G401 (cell line): ENCODE measurements at regions not wholly inside any gene's neighbourhood (a gene's known extent, or its start where the extent isn't known, plus 50 kb on each side); places are given as distances from the start of the nearest gene placed in this dataset.
"Not testable (repeated sequence)": the region's sequence is repeated elsewhere in the genome, so short reads cannot be mapped to it uniquely, and the experiment has no call there.

Experiments used
- DNase-seq: peaks from one replicate; pipeline ENCODE4 v3.0.0-alpha.2; 2015; ENCODE audit warnings: low spot score
- in situ Hi-C: cut with HindIII; loops from 2 replicates; pipeline ENCODE4 v1.10.0; 2016; ENCODE audit warnings: low sequenced_read_pairs, mixed read lengths

DNA sequence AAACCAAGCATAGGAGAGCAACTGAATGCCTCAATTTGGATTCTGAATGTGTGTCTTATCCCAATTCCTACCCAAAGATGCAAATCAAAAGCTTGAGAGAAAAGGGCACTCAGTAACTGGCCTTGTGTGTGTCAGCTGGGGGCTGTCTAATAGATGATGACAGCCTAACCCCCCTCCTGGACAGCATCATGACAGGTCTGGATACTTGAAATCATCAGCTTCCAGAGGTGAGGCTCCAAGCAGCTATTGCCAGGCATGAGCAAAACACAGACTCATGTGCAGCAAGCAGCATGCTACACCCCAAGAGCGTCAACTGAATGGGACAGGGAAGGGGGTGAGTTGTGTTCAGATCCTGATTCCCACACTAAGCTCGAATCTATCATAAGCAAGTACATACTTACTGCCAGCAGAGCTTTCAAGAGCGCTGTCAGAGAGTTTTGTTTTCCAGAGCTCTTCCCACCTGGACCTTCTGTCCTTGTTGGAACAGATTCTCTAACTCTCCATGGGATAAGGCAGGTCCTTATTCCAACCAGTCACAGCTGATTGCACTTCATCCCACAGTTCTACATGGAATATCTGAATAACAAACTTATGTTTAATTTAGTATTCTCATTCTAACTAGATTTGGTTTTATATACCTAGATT is 467.5 kb downstream of the DTWD2 start:
- in situ Hi-C loops: no loop called here
- DNase-seq: peak; percentile 65

DNA sequence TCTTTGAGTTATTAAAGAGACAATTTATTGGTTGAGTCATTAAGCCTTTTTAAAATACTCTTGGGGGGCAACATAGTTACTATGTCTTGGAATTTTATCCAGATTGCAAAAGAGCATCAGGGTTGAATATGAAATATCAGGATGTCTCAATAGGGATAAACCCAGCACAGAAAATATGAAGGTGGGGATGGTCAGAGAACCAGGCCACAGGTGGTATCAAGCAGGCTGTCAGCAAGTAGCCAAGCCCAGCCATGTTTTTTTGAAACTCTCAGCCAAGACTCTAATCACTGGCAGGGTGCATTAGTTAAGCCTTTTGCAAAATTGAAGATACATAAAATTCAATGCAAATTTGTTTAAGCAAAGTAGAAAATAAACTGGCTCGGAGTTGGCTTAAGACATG is 468.9 kb downstream of the DTWD2 start:
- DNase-seq: no peak
- in situ Hi-C loops: no loop called here

DNA sequence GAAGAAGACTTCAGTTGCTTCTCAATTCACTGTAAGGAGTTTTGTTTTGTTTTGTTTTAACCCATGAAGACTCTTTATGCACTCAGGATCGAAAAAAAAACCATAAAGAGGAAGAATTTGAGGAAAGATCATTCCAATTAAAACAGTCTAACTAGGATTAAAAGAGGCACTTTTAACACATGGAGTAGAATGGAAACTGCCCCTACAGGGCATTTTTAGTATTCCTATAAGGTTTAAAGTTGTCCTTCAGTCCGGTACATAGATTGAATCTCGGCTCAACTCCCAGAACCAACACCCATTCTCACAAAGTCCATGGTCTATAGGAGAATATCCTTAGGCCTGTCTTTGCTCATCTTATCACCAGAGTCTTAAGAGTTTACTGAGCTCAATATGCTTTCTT is 469.6 kb downstream of the DTWD2 start:
- DNase-seq: no peak
- in situ Hi-C loops: no loop called here

DNA sequence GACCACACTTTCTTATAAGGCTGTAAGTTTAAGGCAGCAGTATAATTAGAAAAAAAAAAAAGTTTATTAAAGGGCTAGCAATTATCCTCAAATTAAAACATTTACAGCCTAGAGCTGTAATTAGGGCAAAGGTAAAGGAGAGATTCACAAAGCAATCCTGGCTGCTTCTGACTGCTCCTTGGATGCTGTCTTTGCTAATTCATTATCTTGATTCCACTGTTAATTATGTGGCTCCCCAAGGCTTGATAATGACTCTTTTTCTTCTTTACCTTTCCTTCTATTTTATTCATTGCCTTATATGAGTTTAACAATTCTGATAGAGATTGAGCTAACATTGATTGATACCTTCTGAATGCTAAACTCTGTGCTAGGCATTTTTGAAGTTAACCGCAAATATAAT is 476.5 kb downstream of the DTWD2 start:
- no peak for DNase-seq
- in situ Hi-C loops: no loop called here

DNA sequence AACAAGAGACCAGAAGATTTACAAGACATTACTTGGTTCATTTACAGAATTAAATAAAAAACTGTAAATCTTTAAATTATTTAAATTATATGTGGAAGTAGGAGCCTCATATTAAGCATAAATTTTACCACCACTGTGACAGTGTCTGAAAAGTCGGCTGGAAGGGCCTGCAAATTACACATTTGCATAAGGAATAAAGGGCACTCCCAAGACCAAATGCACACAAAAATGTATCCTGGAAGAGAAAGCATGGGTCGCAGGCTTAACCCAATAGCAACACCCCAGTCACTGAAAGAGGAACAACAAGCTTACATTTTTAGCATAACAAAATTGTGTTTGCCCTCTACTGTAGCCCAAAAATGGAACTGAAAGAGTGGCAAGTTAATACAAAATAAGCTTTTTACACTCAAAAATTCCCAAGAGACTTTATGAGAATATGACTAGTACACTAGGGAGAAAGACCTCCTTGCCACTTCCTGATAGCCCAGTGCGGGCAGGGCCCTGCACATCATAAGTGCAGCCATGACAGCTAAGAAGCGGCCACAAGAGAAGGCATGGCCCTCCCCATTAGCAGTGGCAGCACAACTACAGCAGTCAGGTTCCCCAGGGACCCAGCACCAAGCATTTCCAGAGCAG is 482.0 kb downstream of the DTWD2 start:
- no peak for DNase-seq
- in situ Hi-C loops: no loop called here

DNA sequence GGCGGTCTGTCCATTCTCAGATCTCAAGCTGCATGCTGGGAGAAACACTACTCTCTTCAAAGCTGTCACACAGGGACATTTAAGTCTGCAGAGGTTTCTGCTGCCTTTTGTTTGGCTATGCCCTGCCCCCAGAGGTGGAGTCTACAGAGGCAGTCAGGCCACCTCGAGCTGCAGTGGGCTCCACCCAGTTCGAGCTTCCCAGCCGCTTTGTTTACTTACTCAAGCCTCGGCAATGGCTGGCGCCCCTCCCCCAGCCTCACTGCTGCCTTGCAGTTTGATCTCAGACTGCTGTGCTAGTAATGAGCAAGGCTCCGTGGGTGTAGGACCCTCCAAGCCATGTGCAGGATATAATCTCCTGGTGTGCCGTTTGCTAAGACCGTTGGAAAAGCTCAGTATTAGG is 486.1 kb downstream of the DTWD2 start:
- in situ Hi-C loops, DNase-seq: not testable (repeated sequence)

DNA sequence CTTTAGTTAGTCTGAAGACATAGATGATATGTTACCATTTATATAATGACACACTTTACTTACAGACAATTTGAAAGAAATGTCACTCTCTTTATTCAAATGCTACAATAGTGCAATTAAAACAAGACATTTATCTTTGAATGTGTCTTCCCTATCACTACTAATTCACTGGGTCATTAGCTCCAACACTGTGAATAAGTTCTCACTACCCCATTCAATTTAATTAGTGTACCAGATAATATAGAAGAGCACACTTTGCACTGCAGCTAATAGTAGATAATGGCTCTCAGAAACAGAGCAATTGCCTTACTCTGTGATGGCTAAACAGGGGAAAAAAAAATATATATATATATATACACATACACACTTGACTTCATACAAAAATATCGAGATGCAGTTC is 497.0 kb downstream of the DTWD2 start:
- DNase-seq: no peak
- in situ Hi-C loops: no loop called here

DNA sequence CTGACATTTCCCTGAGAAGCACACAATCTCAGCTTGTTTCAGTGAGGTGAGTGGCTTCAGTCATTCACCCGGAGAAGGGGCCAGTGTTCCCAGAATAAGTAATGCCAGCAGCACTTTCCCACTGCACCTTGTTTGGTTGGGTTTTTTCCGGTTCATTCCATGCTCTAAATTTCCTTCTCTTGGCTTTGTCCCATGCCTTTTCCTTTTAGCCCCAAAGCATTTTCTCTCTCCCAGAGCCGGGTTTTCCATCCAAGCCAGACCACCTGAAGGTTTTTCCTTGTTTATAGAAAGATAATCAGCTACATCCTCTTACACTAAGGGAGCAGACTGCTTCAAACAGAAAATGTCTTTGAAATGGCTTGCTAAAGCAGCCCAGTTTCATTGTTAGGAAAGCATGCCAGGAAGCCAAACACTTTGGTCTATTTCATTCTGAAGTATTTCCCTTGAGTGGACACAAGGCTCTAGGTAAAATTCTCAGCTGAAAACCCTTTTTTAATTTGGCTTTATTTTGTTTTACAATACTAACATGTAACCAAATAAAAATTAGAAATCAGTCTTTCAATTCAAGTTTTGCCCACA is 501.6 kb downstream of the DTWD2 start:
- in situ Hi-C loops: no loop called here
- DNase-seq: peak; percentile 23

DNA sequence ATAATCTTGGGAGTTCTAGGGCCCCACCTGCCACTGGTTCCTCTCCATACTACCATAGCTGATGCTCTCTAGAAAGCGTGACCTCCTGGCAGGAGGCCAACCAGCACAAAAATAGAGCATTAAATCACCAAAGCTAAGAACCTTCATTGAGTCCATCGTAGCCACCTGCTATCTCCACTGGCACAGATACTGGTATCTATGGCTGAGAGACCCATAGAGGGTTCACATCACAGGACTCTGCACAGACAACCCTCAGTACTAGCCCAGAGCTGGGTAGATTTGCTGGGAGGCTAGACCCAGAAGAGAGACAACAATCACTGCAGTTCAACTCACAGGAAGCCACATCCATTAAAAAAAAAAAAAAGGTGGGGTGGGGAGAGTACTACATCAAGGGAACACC is 509.1 kb downstream of the DTWD2 start:
- in situ Hi-C loops: no loop called here
- no peak for DNase-seq

DNA sequence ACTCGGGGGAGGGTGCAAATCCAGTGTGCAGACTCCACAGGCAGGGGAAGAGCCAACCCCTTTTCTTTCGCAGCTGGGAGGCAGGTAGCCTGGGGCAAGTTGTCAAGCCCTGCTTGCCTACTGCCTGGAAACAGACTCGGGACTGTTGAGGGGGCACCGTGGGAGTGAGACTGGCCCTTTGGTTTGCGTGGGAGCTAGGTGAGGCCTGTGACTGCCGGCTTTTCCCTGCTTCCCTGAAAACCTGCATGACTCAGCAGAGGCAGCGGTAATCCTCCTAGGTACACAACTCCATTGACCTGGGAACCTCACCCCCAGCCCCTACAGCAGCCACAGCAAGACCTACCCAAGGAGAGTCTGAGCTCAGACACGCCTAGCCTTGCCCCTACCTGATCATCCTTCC is 509.5 kb downstream of the DTWD2 start:
- no peak for DNase-seq
- in situ Hi-C loops: no loop called here

DNA sequence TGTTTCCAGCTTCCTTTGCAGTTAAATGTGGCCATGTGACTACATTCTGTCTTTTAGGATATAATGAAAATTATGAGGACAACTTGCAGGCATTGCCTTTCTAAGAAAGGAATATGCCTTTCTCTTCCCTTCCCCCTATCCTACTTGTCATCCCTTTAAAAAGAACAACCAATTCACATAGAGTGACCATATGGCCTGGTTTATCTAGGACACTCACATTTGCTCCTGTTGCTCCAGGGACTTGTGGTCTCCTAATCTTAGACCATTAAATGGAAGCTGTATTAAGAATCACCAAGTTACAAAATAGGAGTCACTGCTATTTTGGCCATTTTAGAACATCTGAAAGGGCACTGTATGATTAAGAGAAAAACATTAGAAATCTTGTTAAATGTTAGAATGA is 520.3 kb downstream of the DTWD2 start:
- in situ Hi-C loops: no loop called here
- peak; percentile 92 for DNase-seq

DNA sequence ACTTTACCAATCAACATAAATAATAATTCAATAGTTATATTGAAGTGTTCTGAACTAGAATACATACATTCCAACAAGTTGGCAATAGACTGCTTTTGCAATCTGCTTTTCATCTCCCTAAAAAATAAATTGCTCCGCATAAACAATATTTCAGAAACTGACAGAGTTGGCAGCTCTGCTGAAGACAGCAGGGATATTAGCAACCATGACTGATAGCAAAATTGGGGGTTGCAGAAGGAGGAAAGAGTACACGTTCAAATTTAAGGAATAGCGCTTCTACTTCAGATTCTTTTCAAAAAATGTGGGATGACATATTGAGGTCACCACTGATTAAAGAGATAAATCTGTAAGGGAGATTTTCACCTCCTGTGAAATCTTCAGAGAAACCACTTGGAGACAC is 521.2 kb downstream of the DTWD2 start:
- DNase-seq: peak; percentile 36
- in situ Hi-C loops: no loop called here

DNA sequence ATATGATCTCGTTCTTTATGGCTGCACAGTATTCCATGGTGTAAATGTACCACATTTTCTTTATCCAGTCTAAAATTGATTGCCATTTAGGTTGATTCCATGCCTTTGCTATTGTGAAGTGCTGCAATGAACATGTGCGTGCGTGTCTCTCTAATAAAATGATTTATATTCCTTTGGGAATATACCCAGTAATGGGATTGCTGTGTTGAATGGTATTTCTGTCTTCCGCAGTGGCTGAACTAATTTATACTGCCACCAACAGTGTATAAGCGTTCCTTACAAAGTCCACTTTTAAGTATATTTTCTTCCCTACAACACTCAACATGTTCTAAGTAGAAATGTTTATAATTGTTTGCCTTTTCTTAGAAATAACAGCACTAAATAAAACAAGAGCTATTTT is 521.9 kb downstream of the DTWD2 start:
- in situ Hi-C loops: no loop called here
- DNase-seq: no peak

DNA sequence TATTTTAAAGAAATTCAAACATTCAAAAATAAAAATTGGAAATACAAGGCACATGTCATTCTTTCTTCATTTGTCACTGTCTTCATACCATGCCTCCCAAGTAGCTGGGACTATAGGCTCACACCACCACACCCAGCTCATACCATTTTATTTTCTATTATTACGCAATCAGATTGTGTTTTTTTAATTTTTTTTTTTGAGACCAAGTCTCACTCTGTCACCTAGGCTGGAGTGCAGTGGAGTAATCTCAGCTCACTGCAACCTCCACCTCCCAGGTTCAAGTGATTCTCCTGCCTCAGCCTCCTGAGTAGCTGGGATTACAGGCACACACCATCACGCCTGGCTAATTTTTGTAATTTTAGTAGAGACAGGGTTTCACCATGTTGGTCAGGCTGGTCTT is 526.1 kb downstream of the DTWD2 start:
- in situ Hi-C loops, DNase-seq: not testable (repeated sequence)

DNA sequence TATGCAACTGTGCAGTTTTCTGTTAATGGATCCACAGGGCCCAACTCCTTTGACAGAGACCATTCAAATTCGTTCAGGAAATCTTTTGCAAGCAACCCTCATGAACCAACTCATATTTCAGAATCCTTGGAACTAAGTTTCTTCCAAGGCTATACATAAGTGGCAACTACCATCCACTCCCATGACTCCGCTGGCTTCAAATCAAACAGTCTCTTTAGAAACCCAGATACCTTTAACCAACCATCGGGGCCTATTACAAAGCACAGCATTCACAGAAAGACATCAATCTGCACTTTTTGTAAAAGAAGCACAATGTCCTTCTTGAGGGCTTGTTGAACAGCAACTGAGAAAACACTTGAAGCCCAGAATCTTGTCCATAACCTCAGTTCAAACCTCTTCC is 526.9 kb downstream of the DTWD2 start:
- in situ Hi-C loops: no loop called here
- no peak for DNase-seq

DNA sequence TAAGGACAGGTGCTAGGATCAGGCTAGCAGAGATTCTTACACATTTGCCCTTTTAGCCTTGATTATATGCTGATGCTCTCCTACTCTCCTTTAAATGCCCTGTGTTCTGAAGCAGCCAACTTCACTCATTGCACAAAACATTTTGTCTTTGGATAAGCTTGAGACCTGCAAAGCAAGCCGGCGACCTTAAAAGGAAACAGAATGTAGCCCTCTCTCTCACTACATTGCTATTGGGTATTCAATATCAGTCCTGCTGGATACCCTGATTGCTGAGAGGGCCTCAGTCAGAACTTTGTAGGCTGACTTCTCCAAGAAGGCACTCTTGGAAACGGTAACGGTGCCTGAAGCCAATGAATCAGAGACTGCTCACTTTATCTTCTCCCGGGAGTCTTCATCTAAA is 528.9 kb downstream of the DTWD2 start:
- no peak for DNase-seq
- in situ Hi-C loops: no loop called here

DNA sequence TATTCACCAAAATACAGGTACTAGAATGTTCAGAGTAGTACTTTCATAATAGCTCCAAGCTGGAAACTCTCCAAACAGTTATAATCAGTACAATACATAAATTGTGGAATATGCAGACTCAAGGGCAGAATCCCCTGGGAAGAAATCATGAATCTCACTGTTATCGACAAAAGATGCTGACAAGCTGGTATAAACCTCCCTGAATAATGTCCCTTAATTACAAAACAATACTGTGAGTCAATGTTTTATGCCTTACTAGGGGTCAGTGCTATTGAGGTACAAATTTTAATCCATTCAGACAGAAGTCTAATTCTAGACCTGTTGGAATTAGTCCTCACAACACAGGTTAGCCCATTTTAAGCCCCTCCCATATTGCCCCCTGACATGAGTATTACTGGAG is 532.3 kb downstream of the DTWD2 start:
- in situ Hi-C loops: no loop called here
- no peak for DNase-seq

DNA sequence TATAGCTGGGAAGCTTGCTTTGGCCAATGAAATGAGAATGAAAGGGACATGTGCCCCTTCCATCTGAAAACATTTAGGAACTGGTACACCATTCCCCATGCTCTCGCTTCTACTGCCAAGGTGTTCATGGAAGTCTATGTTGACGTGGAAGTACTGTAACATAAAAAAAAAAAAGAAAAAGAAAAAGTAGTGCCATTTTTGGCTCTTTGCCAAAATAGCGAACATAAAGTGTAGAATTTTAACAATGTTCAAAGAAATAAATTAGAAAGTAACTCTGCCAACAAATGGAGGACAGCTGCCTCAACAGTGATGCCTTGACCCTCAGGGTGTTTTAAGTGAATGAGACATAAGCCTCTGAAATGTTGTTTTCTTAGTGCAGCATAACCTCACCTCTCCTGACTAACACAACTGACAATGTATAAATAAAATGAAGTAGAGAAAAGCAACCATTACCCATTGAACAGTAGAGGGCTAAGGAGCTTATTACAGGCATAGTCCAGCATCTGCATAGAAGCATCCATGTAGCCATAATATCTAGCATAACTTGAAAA is 536.6 kb downstream of the DTWD2 start:
- DNase-seq: no peak

DNA sequence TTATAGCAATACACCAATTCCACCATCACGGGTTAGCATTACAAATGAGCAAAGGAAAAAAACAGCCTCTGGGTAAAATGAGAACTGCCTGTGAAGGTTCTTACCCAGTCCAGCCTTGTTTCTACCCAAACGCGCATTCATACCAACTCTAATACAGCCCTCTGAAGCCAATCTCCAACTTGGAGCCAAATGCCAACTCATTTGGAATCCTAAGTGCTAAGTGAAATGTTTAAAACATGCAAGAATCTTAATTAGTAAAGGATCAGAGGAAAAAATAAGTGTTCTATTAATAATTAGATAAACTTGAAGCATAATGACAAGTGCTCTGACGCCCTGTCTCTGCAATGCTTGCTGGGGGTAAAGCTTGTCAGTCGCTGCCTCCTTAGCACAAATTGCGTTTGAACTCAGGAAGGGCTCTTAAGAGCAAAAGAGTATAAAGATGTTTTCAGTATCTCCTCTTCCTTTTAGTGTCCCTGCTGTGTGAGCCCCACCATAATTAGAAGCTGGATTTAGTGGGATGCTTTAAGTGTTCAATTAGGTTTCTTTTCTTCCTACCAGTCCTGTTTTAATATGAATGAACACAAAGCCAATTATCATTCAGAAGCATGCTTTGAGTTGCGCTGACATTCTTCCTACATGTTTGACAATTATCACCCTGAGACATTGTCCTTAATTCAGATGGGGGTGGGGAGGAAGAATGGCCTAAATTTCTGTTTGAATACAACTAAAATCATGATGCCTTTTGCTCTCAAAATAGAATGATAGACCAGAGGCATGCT is 537.6 kb downstream of the DTWD2 start:
- DNase-seq: no peak

More for the DNA sequence above, 536.6 kb downstream of the DTWD2 start:
- in situ Hi-C loops: no loop called here

DNA sequence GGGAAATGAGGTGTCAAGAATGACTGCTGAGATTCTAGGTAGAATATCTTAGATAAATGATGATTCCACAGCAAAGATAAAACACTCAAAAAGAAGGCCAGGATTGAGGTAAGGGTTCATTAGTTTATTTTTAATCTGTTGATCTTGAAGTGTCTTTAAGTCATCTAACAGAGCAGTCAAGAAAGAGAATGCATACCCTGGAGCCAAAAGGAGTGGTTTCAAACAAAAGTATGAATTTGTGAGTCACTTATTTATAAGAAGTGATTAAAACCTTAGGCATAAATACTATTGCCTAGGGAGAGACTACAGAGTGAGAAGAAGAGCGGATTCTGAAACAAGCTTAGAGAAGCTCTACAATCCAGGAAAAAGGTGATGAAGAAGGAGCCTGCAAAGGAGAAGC is 541.0 kb downstream of the DTWD2 start:
- in situ Hi-C loops: no loop called here
- DNase-seq: no peak

More for the DNA sequence above, 537.6 kb downstream of the DTWD2 start:
- in situ Hi-C loops: no loop called here
